Neural crest cell (in vitro differentiated cells): ENCODE measurements at regions not wholly inside any gene's neighbourhood (a gene's known extent, or its start where the extent isn't known, plus 50 kb on each side); places are given as distances from the start of the nearest gene placed in this dataset.
"Not testable (repeated sequence)": the region's sequence is repeated elsewhere in the genome, so short reads cannot be mapped to it uniquely, and the experiment has no call there.

ENCODE experiments used
- DNase-seq: peaks from one replicate; pipeline ENCODE4 v3.0.0; 2021; ENCODE audit warnings: low read depth, mixed read lengths, low spot score
- H3K27ac Mint-ChIP-seq: one replicate; pipeline ENCODE4 v1.8.0; 2021; ENCODE audit warnings: mild to moderate bottlenecking, mixed read lengths; ENCODE audit not compliant: unreplicated experiment
- H3K27me3 Mint-ChIP-seq: 2 replicates; pipeline ENCODE4 v1.8.0; 2021; ENCODE audit warnings: low read depth, mild to moderate bottlenecking, mixed read lengths
- H3K36me3 Mint-ChIP-seq: 2 replicates; pipeline ENCODE4 v1.8.0; 2021; ENCODE audit warnings: low read depth, mild to moderate bottlenecking, mixed read lengths
- H3K4me1 Mint-ChIP-seq: 2 replicates; pipeline ENCODE4 v1.8.0; 2021; ENCODE audit warnings: mixed read lengths
- H3K4me3 Mint-ChIP-seq: one replicate; pipeline ENCODE4 v1.8.0; 2021; ENCODE audit warnings: mild to moderate bottlenecking, mixed read lengths
- H3K9me3 Mint-ChIP-seq: 2 replicates; pipeline ENCODE4 v1.8.0; 2021; ENCODE audit warnings: mixed read lengths
- CTCF ChIP-seq: fragments of 200-600 bp; sonication (generic); conservative IDR thresholded peaks from 2 replicates; pipeline ENCODE4 v1.5.0; 2021; ENCODE audit warnings: antibody characterized with exemption, mild to moderate bottlenecking

GRCh38 chr5:39928709-39929108, 503.9 kb upstream of the DAB2 start:
- Mint-ChIP-seq H3K4me1 (no peaks in the 10 kb centered on the region), H3K27ac (no peak overlapping the region), H3K9me3 (no peaks in the 10 kb centered on the region), H3K4me3 (no peak overlapping the region), H3K27me3 (peaks cover 11% of the 10 kb centered on the region), H3K36me3 (no peaks in the 10 kb centered on the region)
- no peak for TF ChIP-seq CTCF
- DNase-seq = no peak

GRCh38 chr5:39919876-39920275, 495.1 kb upstream of the DAB2 start:
- H3K36me3 Mint-ChIP-seq = no peaks in the 10 kb centered on the region
- no peak for TF ChIP-seq CTCF

GRCh38 chr5:39912906-39913305, 488.1 kb upstream of the DAB2 start:
- Mint-ChIP-seq H3K27ac (no peak overlapping the region), H3K4me1 (no peaks in the 10 kb centered on the region), H3K4me3 (no peak overlapping the region), H3K27me3 (no peaks in the 10 kb centered on the region), H3K9me3 (peaks cover 2% of the 10 kb centered on the region), H3K36me3 (no peaks in the 10 kb centered on the region)
- TF ChIP-seq CTCF = no peak
- DNase-seq = no peak

More at GRCh38 chr5:39919876-39920275, 495.1 kb upstream of the DAB2 start:
- Mint-ChIP-seq H3K27ac (no peak overlapping the region), H3K4me1 (no peaks in the 10 kb centered on the region), H3K27me3 (no peaks in the 10 kb centered on the region), H3K9me3 (no peaks in the 10 kb centered on the region), H3K4me3 (no peak overlapping the region)
- no peak for DNase-seq

GRCh38 chr5:39907267-39907951, 482.6 kb upstream of the DAB2 start:
- H3K27me3 Mint-ChIP-seq, H3K9me3 Mint-ChIP-seq, H3K36me3 Mint-ChIP-seq, H3K4me1 Mint-ChIP-seq, H3K4me3 Mint-ChIP-seq, H3K27ac Mint-ChIP-seq, DNase-seq: not testable (repeated sequence)

GRCh38 chr5:39906146-39906545, 481.4 kb upstream of the DAB2 start:
- Mint-ChIP-seq H3K27ac (no peak overlapping the region), H3K4me1 (no peaks in the 10 kb centered on the region)

More at GRCh38 chr5:39906146-39906545, 481.4 kb upstream of the DAB2 start:
- Mint-ChIP-seq H3K36me3 (no peaks in the 10 kb centered on the region), H3K27me3 (no peaks in the 10 kb centered on the region), H3K4me3 (no peak overlapping the region), H3K9me3 (peaks cover 2% of the 10 kb centered on the region)
- TF ChIP-seq CTCF = no peak
- no peak for DNase-seq
